ENCODE measurements at regions not wholly inside any gene's neighbourhood (a gene's known extent, or its start where the extent isn't known, plus 50 kb on each side); places are given as distances from the start of the nearest gene placed in this dataset.

GRCh38 chr9:81256368-81256767 is 433.0 kb downstream of the TLE1 start:
- Histone ChIP-seq H3K4me3 (no peak overlapping the region), H3K9me3 (no peaks in the 10 kb centered on the region), H3K27me3 (no peaks in the 10 kb centered on the region), H3K4me1 (ENCODE audit: insufficient read depth) (no peaks in the 10 kb centered on the region), H3K36me3 (no peaks in the 10 kb centered on the region), H3K27ac (no peak overlapping the region)
- no peak for DNase-seq
- intact Hi-C loops (cut with DNase I) = no loop called here
- TF ChIP-seq CTCF (IDR thresholded peaks at IDR 0.05) (no peak), POLR2A (IDR thresholded peaks at IDR 0.05) (no peak), EP300 (IDR thresholded peaks at IDR 0.05) (no peak)

- WGBS, 3 donors = 81 to 86% (median 85%) methylated on average over 1 of the region's 1 CpG
- no peak for DNase-seq
- no peaks in the 10 kb centered on the region for H3K4me1 ChIP-seq (ENCODE audit: insufficient read depth)
- no peak for TF ChIP-seq POLR2A (IDR thresholded peaks at IDR 0.05)
- no peaks in the 10 kb centered on the region for H3K27me3 ChIP-seq
- intact Hi-C loops (cut with DNase I) = no loop called here
- no peaks in the 10 kb centered on the region for H3K36me3 ChIP-seq
- no peak overlapping the region for H3K4me3 ChIP-seq
- H3K9me3 ChIP-seq = peaks cover 0 to 4% of the 10 kb centered on the region in 2 donors
- no peak overlapping the region for H3K27ac ChIP-seq
Measured at GRCh38 chr9:81250606-81251005, 438.7 kb downstream of the TLE1 start.

- H3K27me3 ChIP-seq = no peaks in the 10 kb centered on the region
- TF ChIP-seq POLR2A (IDR thresholded peaks at IDR 0.05) (no peak), EP300 (IDR thresholded peaks at IDR 0.05) (no peak), CTCF (IDR thresholded peaks at IDR 0.05) (no peak)
- 87 to 94% (median 93%) methylated on average over 3 of the region's 3 CpGs for WGBS, 3 donors
- no peak overlapping the region for H3K4me3 ChIP-seq
- intact Hi-C loops (cut with DNase I) = no loop called here
- H3K27ac ChIP-seq = no peak overlapping the region
- peaks cover 0 to 4% of the 10 kb centered on the region in 2 donors for H3K9me3 ChIP-seq
- no peaks in the 10 kb centered on the region for H3K4me1 ChIP-seq (ENCODE audit: insufficient read depth)
- DNase-seq = no peak
- H3K36me3 ChIP-seq = no peaks in the 10 kb centered on the region
Measured at GRCh38 chr9:81250041-81250440, 439.3 kb downstream of the TLE1 start.

- TF ChIP-seq EP300 (IDR thresholded peaks at IDR 0.05) = no peak
- no peak for TF ChIP-seq CTCF (IDR thresholded peaks at IDR 0.05)
- no peak for TF ChIP-seq POLR2A (IDR thresholded peaks at IDR 0.05)
- H3K27ac ChIP-seq = no peak overlapping the region
- H3K4me3 ChIP-seq = no peak overlapping the region
- peaks cover 0 to 4% of the 10 kb centered on the region in 2 donors for H3K9me3 ChIP-seq
- DNase-seq = no peak
- 43 to 57% (median 49%) methylated on average over 5 of the region's 5 CpGs for WGBS, 3 donors
- H3K4me1 ChIP-seq (ENCODE audit: insufficient read depth) = no peaks in the 10 kb centered on the region
- no peaks in the 10 kb centered on the region for H3K27me3 ChIP-seq
- H3K36me3 ChIP-seq = no peaks in the 10 kb centered on the region
- intact Hi-C loops (cut with DNase I) = no loop called here
Measured at GRCh38 chr9:81245254-81245956, 443.9 kb downstream of the TLE1 start.

- Histone ChIP-seq H3K27ac (no peak overlapping the region), H3K4me1 (ENCODE audit: insufficient read depth) (no peaks in the 10 kb centered on the region), H3K9me3 (peaks cover 0 to 4% of the 10 kb centered on the region in 2 donors), H3K27me3 (no peaks in the 10 kb centered on the region), H3K36me3 (no peaks in the 10 kb centered on the region), H3K4me3 (no peak overlapping the region)
- intact Hi-C loops (cut with DNase I) = no loop called here
- 14 to 19% (median 18%) methylated on average over 1 of the region's 1 CpG for WGBS, 3 donors
- TF ChIP-seq CTCF (IDR thresholded peaks at IDR 0.05) (no peak), POLR2A (IDR thresholded peaks at IDR 0.05) (no peak), EP300 (IDR thresholded peaks at IDR 0.05) (no peak)
- DNase-seq = no peak
Measured at GRCh38 chr9:81244631-81245030, 444.7 kb downstream of the TLE1 start.
